ENCODE measurements at regions not wholly inside any gene's neighbourhood (a gene's known extent, or its start where the extent isn't known, plus 50 kb on each side); places are given as distances from the start of the nearest gene placed in this dataset.

GRCh38 chr3:16121391-16121790, 53.1 kb upstream of the GALNT15 start:
- no peak for DNase-seq

- DNase-seq, result no peak
Observed at GRCh38 chr3:16122155-16122554, 52.3 kb upstream of the GALNT15 start.

DNA sequence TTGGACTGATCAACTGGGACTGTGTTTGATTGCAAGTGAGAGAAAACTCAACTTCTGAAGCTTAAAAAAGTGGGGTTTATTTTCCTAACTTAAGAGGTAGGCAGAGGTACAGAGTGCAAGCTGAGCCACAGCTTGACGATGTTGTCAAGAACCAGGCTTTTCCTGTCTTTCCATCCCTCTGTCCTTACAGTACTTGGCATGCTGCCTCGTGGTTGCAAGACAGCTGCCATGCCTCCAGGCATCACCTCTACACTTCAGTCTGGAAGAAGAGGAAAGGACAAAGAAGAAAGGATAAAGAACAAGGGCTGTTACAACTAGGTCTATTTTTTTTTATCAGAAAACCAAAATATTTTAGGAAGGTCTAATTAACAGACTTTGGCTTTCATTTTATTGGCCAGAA, 51.8 kb upstream of the GALNT15 start:
- DNase-seq, result no peak

DNA sequence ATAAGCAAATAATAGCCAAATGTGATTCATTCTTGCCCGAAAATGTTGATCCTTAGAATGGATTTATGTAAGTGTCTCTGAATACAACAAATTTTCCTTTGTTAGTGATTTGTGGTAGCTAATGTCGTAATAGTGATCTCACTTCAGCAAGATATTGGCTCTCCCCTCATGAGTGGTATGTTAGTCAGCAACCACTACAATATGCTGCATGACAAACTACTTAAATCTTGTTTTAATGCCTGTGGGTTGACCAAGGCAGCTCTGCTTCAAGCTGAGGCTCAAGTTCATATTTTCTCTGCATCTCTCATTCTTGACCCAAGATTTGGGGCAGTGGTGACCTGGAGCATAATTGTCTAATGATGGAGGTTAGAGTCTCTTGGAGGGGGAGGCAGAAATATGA, 49.8 kb upstream of the GALNT15 start:
- no peak for DNase-seq
